ENCODE measurements at regions not wholly inside any gene's neighbourhood (a gene's known extent, or its start where the extent isn't known, plus 50 kb on each side); places are given as distances from the start of the nearest gene placed in this dataset.

DNA sequence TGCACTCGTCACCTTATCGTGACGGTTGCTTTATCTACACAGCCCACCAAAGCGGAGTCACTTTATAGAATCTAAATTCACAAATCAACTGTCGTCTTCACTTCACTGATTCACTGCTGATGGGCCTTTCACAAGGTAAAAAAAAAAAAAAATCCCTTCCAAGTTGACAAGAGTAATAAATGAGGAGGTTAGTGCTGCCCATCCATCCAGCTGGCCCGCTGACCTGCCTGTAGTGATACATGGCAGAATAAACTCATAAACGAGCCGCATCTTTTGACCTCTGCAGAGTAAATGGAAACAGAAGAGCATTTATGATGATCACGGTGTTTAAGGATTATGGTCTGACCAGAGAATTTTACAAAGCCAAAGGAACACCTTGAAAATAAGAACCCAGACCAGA lies 227.3 kb upstream of the IRX5 start:
- no peak overlapping the region for H3K4me3 Mint-ChIP-seq
- CTCF ChIA-PET: no interaction called here
- no peak for TF ChIP-seq CTCF (IDR thresholded peaks at IDR 0.05)
- H3K9me3 Mint-ChIP-seq: no peaks in the 10 kb centered on the region
- DNase-seq (no peak), ATAC-seq (ENCODE audit: low read depth) (no peak)
- no peaks in the 10 kb centered on the region for H3K27me3 Mint-ChIP-seq
- POLR2A ChIA-PET: no interaction called here
- H3K36me3 Mint-ChIP-seq (ENCODE audit: low read depth): no peaks in the 10 kb centered on the region
- no peaks in the 10 kb centered on the region for H3K4me1 Mint-ChIP-seq
- H3K27ac Mint-ChIP-seq: no peak overlapping the region
- intact Hi-C loops (cut with micrococcal nuclease): no loop called here

DNA sequence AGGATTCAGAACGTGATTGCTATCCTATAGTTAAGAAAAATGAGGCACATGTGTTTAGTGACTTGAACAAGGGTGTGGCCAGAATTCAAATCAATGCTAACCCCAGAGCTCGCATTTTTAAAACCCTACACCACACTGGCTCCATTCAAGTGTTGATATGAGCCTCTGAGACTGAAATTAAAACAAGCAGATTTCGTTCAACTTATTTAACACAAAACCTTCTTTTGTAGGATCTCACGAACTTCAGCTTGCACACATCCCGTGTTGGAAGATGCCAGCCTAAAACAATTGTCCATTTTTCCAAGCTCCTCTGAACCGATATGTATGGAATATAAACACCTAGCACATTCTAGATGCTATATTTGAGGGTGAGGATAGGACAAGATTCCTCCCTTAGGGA lies 231.0 kb upstream of the IRX5 start:
- no peaks in the 10 kb centered on the region for H3K4me1 Mint-ChIP-seq
- H3K36me3 Mint-ChIP-seq (ENCODE audit: low read depth): no peaks in the 10 kb centered on the region
- no peak overlapping the region for H3K27ac Mint-ChIP-seq
- H3K9me3 Mint-ChIP-seq: no peaks in the 10 kb centered on the region
- intact Hi-C loops (cut with micrococcal nuclease): no loop called here
- ATAC-seq (ENCODE audit: low read depth) (no peak), DNase-seq (no peak)
- no peak overlapping the region for H3K4me3 Mint-ChIP-seq
- TF ChIP-seq CTCF (IDR thresholded peaks at IDR 0.05): no peak
- ChIA-PET POLR2A (no interaction called here), CTCF (no interaction called here)
- no peaks in the 10 kb centered on the region for H3K27me3 Mint-ChIP-seq

DNA sequence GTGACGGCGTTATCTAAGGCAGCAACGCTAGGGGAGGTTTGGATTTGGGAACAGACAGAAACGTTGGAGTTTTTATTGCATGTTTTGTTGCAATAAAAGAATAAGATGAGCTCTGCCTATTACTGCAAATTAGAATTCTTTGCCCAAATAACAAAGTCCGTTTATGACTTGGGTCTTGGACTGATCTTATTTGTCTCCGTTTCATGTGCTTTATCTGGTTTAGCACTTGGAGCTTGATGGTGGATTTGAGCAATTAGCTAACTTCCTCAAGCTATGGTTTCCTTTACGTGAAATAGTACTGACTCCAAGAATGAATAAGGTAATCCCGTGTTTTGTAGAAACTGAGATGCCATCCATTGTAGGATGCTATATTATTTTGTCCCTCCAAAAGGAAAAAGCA lies 233.0 kb upstream of the IRX5 start:
- peaks cover 3% of the 10 kb centered on the region for H3K9me3 Mint-ChIP-seq
- ChIA-PET POLR2A (no interaction called here), CTCF (no interaction called here)
- no peak for ATAC-seq (ENCODE audit: low read depth)
- no peak for TF ChIP-seq CTCF (IDR thresholded peaks at IDR 0.05)
- H3K36me3 Mint-ChIP-seq (ENCODE audit: low read depth): no peaks in the 10 kb centered on the region
- no peaks in the 10 kb centered on the region for H3K27me3 Mint-ChIP-seq
- no peaks in the 10 kb centered on the region for H3K4me1 Mint-ChIP-seq
- intact Hi-C loops (cut with micrococcal nuclease): no loop called here
- H3K4me3 Mint-ChIP-seq: no peak overlapping the region
- DNase-seq: no peak
- H3K27ac Mint-ChIP-seq: no peak overlapping the region

- Mint-ChIP-seq H3K4me3 (no peak overlapping the region), H3K27ac (no peak overlapping the region), H3K9me3 (peaks cover 3% of the 10 kb centered on the region), H3K36me3 (ENCODE audit: low read depth) (no peaks in the 10 kb centered on the region), H3K27me3 (no peaks in the 10 kb centered on the region), H3K4me1 (no peaks in the 10 kb centered on the region)
- ChIA-PET CTCF (no interaction called here), POLR2A (no interaction called here)
- ATAC-seq (ENCODE audit: low read depth): no peak
- TF ChIP-seq CTCF (IDR thresholded peaks at IDR 0.05): no peak
- DNase-seq: no peak
- intact Hi-C loops (cut with micrococcal nuclease): no loop called here
These were observed 233.7 kb upstream of the IRX5 start for GRCh38 chr16:54696970-54697369.

GRCh38 chr16:54696522-54696921 lies 234.1 kb upstream of the IRX5 start:
- DNase-seq: no peak
- intact Hi-C loops (cut with micrococcal nuclease): no loop called here
- H3K36me3 Mint-ChIP-seq (ENCODE audit: low read depth): no peaks in the 10 kb centered on the region

More at GRCh38 chr16:54696522-54696921, 234.1 kb upstream of the IRX5 start:
- Mint-ChIP-seq H3K9me3 (peaks cover 3% of the 10 kb centered on the region), H3K27me3 (no peaks in the 10 kb centered on the region), H3K27ac (no peak overlapping the region), H3K4me3 (no peak overlapping the region), H3K4me1 (no peaks in the 10 kb centered on the region)
- no peak for TF ChIP-seq CTCF (IDR thresholded peaks at IDR 0.05)
- ATAC-seq (ENCODE audit: low read depth): no peak
- ChIA-PET POLR2A (no interaction called here), CTCF (no interaction called here)

Measured in activated B cell treated with CpG ODN at 0.5 μM for 24 hours (primary cell).